ENCODE measurements at regions not wholly inside any gene's neighbourhood (a gene's known extent, or its start where the extent isn't known, plus 50 kb on each side); places are given as distances from the start of the nearest gene placed in this dataset.

DNA sequence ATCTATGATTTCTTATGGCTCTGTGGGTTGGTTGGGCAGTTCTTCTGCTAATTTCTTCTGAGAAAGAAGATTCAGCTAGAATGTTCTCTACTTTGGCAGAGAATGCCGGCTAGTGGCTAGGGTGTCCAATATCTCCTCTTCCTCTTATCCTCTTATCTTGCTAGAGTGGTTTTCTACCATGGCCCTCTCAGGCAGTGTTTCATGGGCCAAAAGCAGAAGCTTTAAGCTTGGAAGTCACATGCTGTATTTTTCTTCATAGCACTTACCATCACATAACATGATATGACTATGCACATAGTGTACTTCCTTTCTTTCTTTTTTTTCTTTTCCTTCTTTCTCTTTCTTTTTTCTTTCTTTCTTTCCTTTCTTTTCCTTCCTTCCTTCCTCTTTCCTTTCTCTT lies 140.0 kb downstream of the ITGB8 start:
- Histone ChIP-seq H2BK12ac (ENCODE audit: low read depth, low read length) (no peak overlapping the region), H2BK20ac (ENCODE audit: low read length) (no peak overlapping the region), H4K5ac (ENCODE audit: insufficient read length, low read depth, low read length) (no peak overlapping the region), H3K18ac (ENCODE audit: extremely low read depth, low read length) (no peak overlapping the region), H3K23ac (ENCODE audit: insufficient read length) (no peak overlapping the region), H3K36me3 (ENCODE audit: control insufficient read depth in 2 of 4, insufficient read depth in 4 of 4, low read length in 3 of 4) (no peaks in the 10 kb centered on the region), H3K4me1 (replicated peaks in 1 of 4; ENCODE audit: control insufficient read depth in 3 of 4, insufficient read depth in 4 of 4, low read length in 3 of 4) (no peaks in the 10 kb centered on the region), H2BK120ac (replicated peaks; ENCODE audit: low read depth, low read length) (no peak overlapping the region), H2AK5ac (ENCODE audit: low read depth, low read length) (no peak overlapping the region), H3K23me2 (ENCODE audit: low read depth, low read length) (peaks cover 2% of the 10 kb centered on the region; the same call in 1 of the 2 replicates), H3K56ac (replicated peaks; ENCODE audit: insufficient read length, low read depth, low read length) (no peak overlapping the region), H3K4ac (replicated peaks; ENCODE audit: insufficient read length, low read depth, low read length) (no peak overlapping the region), H3K27ac (ENCODE audit: low read depth, low read length) (no peak overlapping the region), H2BK15ac (ENCODE audit: low read length) (no peak overlapping the region), H3K4me2 (ENCODE audit: insufficient read depth in 1 of 2, low read depth in 2 of 2, low read length in 2 of 2) (no peak overlapping the region), H3K9me3 (ENCODE audit: insufficient read depth in 2 of 2, low read depth in 1 of 2, low read length in 1 of 2) (no peaks in the 10 kb centered on the region), H3K4me3 (ENCODE audit: extremely low read depth in 1 of 4, insufficient read depth in 2 of 4, low read depth in 3 of 4, low read length in 4 of 4) (no peak overlapping the region), H4K20me1 (replicated peaks in 1 of 2; ENCODE audit: control insufficient read depth in 1 of 2, insufficient read depth in 2 of 2, low read length in 2 of 2) (no peaks in the 10 kb centered on the region), H2AFZ (ENCODE audit: low read length) (no peak overlapping the region), H2BK5ac (ENCODE audit: low read depth, low read length) (no peak overlapping the region), H3K79me2 (ENCODE audit: control insufficient read depth in 1 of 2, insufficient read depth in 2 of 2, low read length in 2 of 2) (no peaks in the 10 kb centered on the region), H4K91ac (replicated peaks; ENCODE audit: insufficient read length, low read length) (no peak overlapping the region), H3K14ac (ENCODE audit: insufficient read length) (no peak overlapping the region), H3K27me3 (replicated peaks in 1 of 4; ENCODE audit: control insufficient read depth in 3 of 4, extremely low read depth in 1 of 4, insufficient read depth in 3 of 4, low read length in 3 of 4) (no peaks in the 10 kb centered on the region), H3K79me1 (ENCODE audit: low read depth, low read length) (no peaks in the 10 kb centered on the region), H3K9ac (replicated peaks in 1 of 4; ENCODE audit: extremely low read depth in 1 of 4, low read depth in 3 of 4, low read length in 3 of 4) (no peak overlapping the region), H4K8ac (ENCODE audit: extremely low read depth, insufficient read depth, low read length) (no peak overlapping the region)
- ChIA-PET POLR2A (ENCODE audit: partially characterized antibody) (no interaction called here), CTCF (ENCODE audit: partially characterized antibody) (interaction anchor here (0.6 to 1.2 kb wide), 5 partner anchors 31 to 1149 kb away, joined by 3 to 6 read pairs (median 3); no protein-coding TSS in a partner anchor)
- 91% methylated on average over 1 of the region's 1 CpG; no CpG with 5 or more reads in 1 of the 2 experiments for WGBS, 2 experiments (ENCODE audit: extremely low coverage in 1 of 2, insufficient coverage in 1 of 2, insufficient read length in 1 of 2, insufficient replicate concordance in 2 of 2, low coverage in 1 of 2, low lambda C conversion rate in 2 of 2, missing lambda C conversion rate in 1 of 2)
- DNase-seq (ENCODE audit: low read depth in 1 of 2, low spot score in 2 of 2) (no peak), FAIRE-seq (no peak)
- TF ChIP-seq KDM4A (IDR thresholded peaks at IDR 0.05; ENCODE audit: low read depth, low read length, severe bottlenecking) (no peak), RBBP5 (IDR thresholded peaks at IDR 0.05; ENCODE audit: borderline replicate concordance, low read depth, low read length) (no peak), TCF12 (IDR thresholded peaks at IDR 0.05; ENCODE audit: low read depth, low read length) (no peak), ATF2 (IDR thresholded peaks at IDR 0.05; ENCODE audit: low read length) (no peak), HDAC6 (IDR thresholded peaks at IDR 0.05; ENCODE audit: low read depth, low read length) (no peak), POLR2AphosphoS5 (IDR thresholded peaks at IDR 0.05; ENCODE audit: low read depth, low read length) (no peak), CHD2 (IDR thresholded peaks at IDR 0.05; ENCODE audit: low read length) (no peak), BACH1 (IDR thresholded peaks at IDR 0.05; ENCODE audit: low read length) (no peak), CREB1 (IDR thresholded peaks at IDR 0.05) (no peak), NANOG (IDR thresholded peaks at IDR 0.05; ENCODE audit: insufficient read depth, low read depth, low read length, poor library complexity, severe bottlenecking) (no peak), CHD1 (IDR thresholded peaks at IDR 0.05; ENCODE audit: low read depth, low read length) (no peak), TAF7 (optimal IDR thresholded peaks at IDR 0.05; ENCODE audit: borderline replicate concordance, low read depth, low read length) (no peak), PHF8 (conservative IDR thresholded peaks at IDR 0.05; ENCODE audit: low read depth, low read length) (no peak), SIRT6 (IDR thresholded peaks at IDR 0.05; ENCODE audit: low read length) (no peak), BRCA1 (IDR thresholded peaks at IDR 0.05; ENCODE audit: low read depth, low read length) (no peak)

Data from H1 (cell line).